T follicular helper cell (primary cell): ENCODE measurements at regions not wholly inside any gene's neighbourhood (a gene's known extent, or its start where the extent isn't known, plus 50 kb on each side); places are given as distances from the start of the nearest gene placed in this dataset.

ENCODE experiments used
- DNase-seq: peaks from one replicate; pipeline ENCODE4 v3.0.0-alpha.2; 2020; ENCODE audit warnings: low read depth

GRCh38 chrX:43018031-43018430 is 240.1 kb upstream of the PPP1R2C start:
- no peak for DNase-seq

DNA sequence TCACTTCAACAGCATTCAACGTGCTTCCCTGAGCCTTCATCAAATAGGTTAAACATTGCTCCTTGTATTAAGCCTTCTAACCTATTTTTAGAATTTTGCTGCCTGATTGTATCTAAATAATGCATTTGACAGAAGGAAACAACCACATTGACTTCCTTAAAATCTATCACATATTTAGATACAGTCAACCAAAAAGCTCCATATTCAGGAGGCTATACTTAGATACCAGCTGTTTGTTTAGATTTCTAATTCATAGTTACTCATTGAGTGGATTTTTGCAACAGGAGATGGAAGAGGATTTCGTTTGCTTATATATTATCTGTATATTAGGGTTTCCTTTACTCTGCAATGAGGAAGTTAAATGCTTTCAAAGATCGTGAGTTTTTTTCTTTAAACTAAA is 241.1 kb upstream of the PPP1R2C start:
- DNase-seq: no peak

DNA sequence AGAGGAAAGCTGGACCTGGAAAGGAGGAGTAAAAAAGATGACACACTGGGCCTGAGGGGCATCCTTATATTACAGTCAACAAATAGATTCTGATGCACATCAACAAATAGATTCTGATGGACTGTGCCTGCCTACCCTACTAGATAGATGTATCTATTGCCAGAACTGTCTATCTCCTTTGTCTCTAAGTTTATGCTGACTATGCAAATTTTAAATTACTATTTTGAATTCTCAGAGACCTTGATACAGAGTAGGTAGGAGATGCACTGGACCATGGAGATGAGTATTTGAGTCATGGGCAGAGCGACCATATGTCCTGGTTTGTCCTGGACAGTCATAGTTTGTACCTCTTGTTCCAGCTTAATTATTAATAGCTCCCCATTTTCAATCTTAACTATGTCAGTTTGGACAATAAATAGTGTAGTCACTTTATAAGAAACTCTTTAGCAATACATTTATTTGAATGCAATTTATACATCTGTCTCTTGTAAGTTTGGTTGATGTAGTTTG is 247.9 kb upstream of the PPP1R2C start:
- no peak for DNase-seq

- DNase-seq: no peak
These were observed 286.1 kb upstream of the PPP1R2C start for GRCh38 chrX:43064096-43064495.

GRCh38 chrX:43065978-43066377 is 288.0 kb upstream of the PPP1R2C start:
- DNase-seq: no peak

- DNase-seq: no peak
These were observed 290.7 kb upstream of the PPP1R2C start for GRCh38 chrX:43068639-43069038.

DNA sequence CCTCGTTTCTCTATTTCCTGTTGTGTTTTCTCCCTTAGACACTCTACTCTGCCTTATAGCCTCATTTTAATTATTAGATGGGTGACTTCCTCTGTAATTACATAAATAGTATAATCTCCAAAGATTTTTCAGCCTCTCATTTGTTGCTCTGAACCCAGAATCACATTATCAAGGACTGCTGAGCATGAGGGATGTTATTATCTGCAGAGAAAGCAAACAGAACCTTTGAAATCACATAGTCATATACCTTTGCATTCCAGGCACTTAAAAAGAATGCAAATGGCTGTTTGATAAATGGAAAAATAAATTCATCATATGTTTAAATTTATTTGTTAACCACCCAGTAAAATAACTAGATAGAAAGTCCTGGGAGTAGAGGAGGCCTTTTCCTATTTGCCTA is 305.1 kb upstream of the PPP1R2C start:
- no peak for DNase-seq

DNA sequence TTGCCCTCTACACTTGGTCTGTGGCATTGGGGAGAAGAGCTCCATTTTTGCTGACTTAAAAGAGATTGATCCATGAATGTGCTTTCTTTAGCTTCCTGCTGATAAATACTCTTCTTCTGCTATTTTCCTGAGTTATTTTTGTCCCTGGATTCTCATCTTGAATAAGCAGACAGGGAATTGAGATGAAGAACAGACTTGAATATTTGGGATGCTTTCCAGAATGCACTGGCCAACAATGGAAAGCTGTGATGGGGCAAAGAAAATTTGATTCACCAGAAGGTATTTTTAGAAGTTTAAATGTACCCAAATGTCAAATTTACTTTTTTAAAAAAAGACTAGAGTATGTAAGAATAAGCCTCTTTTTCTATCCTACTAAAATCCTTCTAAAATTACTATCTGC is 309.9 kb upstream of the PPP1R2C start:
- DNase-seq: no peak

GRCh38 chrX:43096830-43097229 is 318.9 kb upstream of the PPP1R2C start:
- DNase-seq: no peak

- DNase-seq: no peak
These were observed 328.0 kb upstream of the PPP1R2C start for GRCh38 chrX:43106009-43106408.

- no peak for DNase-seq
These were observed 330.9 kb upstream of the PPP1R2C start for GRCh38 chrX:43108828-43109227.

- DNase-seq: no peak
These were observed 343.7 kb upstream of the PPP1R2C start for GRCh38 chrX:43121637-43122036.

GRCh38 chrX:43139645-43140044 is 361.7 kb upstream of the PPP1R2C start:
- DNase-seq: no peak

DNA sequence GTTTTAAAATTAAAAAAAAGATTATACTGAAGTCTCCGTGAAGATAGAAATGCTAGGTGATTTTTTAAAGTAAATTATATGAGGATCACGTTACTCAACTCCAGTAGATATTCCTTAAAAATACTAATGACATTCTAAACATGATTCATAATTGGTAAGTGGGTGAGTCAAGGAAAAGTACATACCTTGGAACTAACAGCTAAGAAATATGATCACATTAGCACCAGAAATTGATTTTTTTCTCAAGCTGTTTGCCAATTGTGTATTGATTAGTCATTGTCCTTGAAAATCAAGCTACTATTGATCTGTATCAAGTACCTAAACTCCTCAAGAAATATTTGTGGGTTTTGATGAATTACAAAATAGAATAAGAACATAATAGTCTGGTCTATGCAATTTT is 362.6 kb upstream of the PPP1R2C start:
- no peak for DNase-seq

- DNase-seq: no peak
These were observed 363.9 kb upstream of the PPP1R2C start for GRCh38 chrX:43141885-43142284.

- DNase-seq: no peak
These were observed 370.3 kb upstream of the PPP1R2C start for GRCh38 chrX:43148305-43148704.

GRCh38 chrX:43165343-43165920 is 387.5 kb upstream of the PPP1R2C start:
- DNase-seq: no peak

- DNase-seq: no peak
These were observed 388.9 kb upstream of the PPP1R2C start for GRCh38 chrX:43166874-43167273.

DNA sequence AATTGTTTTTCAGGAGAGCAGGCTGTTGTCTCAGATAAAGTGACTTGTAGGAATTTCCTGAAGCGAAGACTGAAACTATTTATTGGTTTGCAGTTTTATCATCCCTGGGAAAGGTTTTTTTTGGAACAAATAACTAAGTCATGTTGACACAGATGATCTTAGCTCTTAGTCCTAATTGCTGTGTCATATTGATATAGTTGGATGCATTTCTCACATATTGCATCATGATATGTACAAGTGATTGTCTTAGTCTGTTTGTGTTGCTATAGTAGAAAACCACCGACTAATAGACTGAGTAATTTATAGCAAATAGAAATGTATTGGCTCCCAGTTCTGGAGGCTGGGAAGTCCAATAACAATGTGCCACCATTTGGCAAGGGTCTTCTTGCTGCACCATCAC is 397.5 kb upstream of the PPP1R2C start:
- no peak for DNase-seq

DNA sequence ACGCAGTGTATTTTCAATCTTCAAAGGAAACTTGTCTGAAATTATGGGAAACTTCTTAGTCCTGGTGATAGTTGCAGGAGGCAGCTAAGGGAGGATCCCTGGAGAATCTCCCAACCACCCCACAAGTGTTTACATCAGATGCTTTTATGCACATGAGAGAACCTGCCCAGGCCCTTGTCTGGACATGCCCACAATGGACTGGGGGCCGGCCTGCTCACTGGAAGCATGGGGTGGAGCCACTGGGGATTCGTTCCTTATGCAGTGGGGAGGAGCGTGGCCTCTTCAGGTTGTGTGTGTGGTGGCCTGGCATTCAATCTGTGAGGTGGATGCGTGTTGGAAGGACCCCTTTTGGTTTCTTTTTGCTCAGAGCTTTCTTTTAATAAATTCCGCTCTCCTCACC is 398.7 kb upstream of the PPP1R2C start:
- no peak for DNase-seq

GRCh38 chrX:43188296-43188695 is 410.3 kb upstream of the PPP1R2C start:
- no peak for DNase-seq

- no peak for DNase-seq
These were observed 433.6 kb upstream of the PPP1R2C start for GRCh38 chrX:43211570-43211969.

DNA sequence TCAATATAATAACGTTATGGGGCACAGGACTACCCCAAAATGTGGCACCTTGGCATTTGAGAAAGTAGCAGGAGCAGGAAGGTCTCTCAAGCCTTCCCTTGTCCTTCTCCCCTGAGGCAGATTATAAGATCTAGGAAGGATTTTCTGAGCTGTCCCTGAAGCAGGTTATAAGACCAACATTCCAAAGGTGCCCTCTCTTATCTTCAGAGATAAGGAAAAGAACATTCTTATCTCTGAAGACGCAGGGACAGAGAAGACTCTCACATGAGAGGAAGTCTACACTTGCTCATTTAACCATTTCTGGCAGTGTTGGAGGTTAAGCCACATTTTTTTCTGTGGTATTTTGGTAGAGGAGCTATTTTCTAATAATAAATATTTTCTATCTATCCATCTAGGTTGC is 437.9 kb upstream of the MAOA start:
- no peak for DNase-seq

- DNase-seq: no peak
These were observed 431.6 kb upstream of the MAOA start for GRCh38 chrX:43224496-43224895.
